ENCODE measurements at regions not wholly inside any gene's neighbourhood (a gene's known extent, or its start where the extent isn't known, plus 50 kb on each side); places are given as distances from the start of the nearest gene placed in this dataset.

DNA sequence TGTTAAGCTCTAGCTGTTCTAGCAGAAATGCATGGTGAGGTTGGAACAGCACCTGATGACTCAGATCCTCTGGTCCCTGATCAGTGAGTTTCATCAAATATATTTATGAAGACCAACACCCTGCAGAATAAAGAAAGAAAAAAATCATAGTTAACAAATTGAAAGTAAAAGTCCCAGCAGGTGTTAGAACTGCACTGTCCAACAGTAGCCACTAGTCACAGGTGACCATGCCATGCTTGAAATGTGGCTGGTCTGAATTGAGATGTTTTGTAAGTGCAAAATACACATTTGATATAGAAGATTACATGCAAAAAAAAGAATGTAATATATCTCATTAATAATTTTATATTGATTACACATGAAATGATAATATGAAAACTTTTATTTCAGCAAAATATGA, 1010.7 kb upstream of the ZEB2 start:
- TF ChIP-seq, protein P1, sequence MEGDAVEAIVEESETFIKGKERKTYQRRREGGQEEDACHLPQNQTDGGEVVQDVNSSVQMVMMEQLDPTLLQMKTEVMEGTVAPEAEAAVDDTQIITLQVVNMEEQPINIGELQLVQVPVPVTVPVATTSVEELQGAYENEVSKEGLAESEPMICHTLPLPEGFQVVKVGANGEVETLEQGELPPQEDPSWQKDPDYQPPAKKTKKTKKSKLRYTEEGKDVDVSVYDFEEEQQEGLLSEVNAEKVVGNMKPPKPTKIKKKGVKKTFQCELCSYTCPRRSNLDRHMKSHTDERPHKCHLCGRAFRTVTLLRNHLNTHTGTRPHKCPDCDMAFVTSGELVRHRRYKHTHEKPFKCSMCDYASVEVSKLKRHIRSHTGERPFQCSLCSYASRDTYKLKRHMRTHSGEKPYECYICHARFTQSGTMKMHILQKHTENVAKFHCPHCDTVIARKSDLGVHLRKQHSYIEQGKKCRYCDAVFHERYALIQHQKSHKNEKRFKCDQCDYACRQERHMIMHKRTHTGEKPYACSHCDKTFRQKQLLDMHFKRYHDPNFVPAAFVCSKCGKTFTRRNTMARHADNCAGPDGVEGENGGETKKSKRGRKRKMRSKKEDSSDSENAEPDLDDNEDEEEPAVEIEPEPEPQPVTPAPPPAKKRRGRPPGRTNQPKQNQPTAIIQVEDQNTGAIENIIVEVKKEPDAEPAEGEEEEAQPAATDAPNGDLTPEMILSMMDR (IDR thresholded peaks at IDR 0.05), result no peak
- TF ChIP-seq POLR2A (IDR thresholded peaks at IDR 0.05), result no peak

Data from sigmoid colon (tissue), 3 donors.